K562 (cell line): ENCODE measurements at regions not wholly inside any gene's neighbourhood (a gene's known extent, or its start where the extent isn't known, plus 50 kb on each side); places are given as distances from the start of the nearest gene placed in this dataset.

Experiments used
- CHD2 ChIP-seq: IDR thresholded peaks from 2 replicates; pipeline ENCODE4 v1.6.1; 2011; ENCODE audit warnings: low read depth, low read length
- ELF1 ChIP-seq: fragments of 200-800 bp; sonication (Bioruptor generic); IDR thresholded peaks from 2 replicates; pipeline ENCODE4 v1.6.1; 2016; ENCODE audit warnings: missing genetic modification characterization, missing compliant biosample characterization
- ESRRB ChIP-seq: fragments of 250-450 bp; sonication (Bioruptor Pico); IDR thresholded peaks from 2 replicates; pipeline ENCODE4 v1.5.0; 2020; ENCODE audit warnings: mild to moderate bottlenecking, moderate library complexity, borderline replicate concordance
- JUN ChIP-seq, 2 experiments: sonication (generic) in 1 of 2; formaldehyde crosslinking in 1 of 2; IDR thresholded peaks; 2 replicates each; pipeline versions ENCODE4 v1.6.1 to v1.8.0; 2012 to 2022; ENCODE audit warnings: borderline replicate concordance in 2 of 2, mild to moderate bottlenecking in 2 of 2, improper control_type of control experiment in 1 of 2, low read depth in 1 of 2, low read length in 1 of 2, missing genetic modification reagents in 1 of 2
- PPARD ChIP-seq: fragments of 250-450 bp; sonication (Bioruptor Pico); IDR thresholded peaks from 2 replicates; pipeline ENCODE4 v1.8.0; 2022; ENCODE audit warnings: inconsistent platforms, mild to moderate bottlenecking, moderate library complexity
- ZNF212 ChIP-seq: fragments of 450-650 bp; formaldehyde crosslinking; IDR thresholded peaks from 2 replicates; pipeline ENCODE4 v1.4.0; 2020; ENCODE audit warnings: mild to moderate bottlenecking
- ZNF354B ChIP-seq: fragments of 250-450 bp; sonication (Bioruptor Pico); IDR thresholded peaks from 2 replicates; pipeline ENCODE4 v1.4.0; 2020

- TF ChIP-seq ELF1 (tag): no peak
- no peak for TF ChIP-seq CHD2
- no peak for TF ChIP-seq ZNF212 (CRISPR knock-in tag)
- TF ChIP-seq JUN (IDR thresholded peaks at IDR 0.05; ENCODE audit: borderline replicate concordance, low read depth, low read length): no peak
- no peak for TF ChIP-seq JUN (CRISPR knock-in tag; IDR thresholded peaks at IDR 0.05; ENCODE audit: borderline replicate concordance)
- no peak for TF ChIP-seq PPARD (CRISPR knock-in tag)
- TF ChIP-seq ESRRB (CRISPR knock-in tag): no peak
- no peak for TF ChIP-seq ZNF354B
Observed at GRCh38 chr22:48144318-48144717, 1381.9 kb downstream of the TBC1D22A start.
